ENCODE measurements at regions not wholly inside any gene's neighbourhood (a gene's known extent, or its start where the extent isn't known, plus 50 kb on each side); places are given as distances from the start of the nearest gene placed in this dataset.

DNA sequence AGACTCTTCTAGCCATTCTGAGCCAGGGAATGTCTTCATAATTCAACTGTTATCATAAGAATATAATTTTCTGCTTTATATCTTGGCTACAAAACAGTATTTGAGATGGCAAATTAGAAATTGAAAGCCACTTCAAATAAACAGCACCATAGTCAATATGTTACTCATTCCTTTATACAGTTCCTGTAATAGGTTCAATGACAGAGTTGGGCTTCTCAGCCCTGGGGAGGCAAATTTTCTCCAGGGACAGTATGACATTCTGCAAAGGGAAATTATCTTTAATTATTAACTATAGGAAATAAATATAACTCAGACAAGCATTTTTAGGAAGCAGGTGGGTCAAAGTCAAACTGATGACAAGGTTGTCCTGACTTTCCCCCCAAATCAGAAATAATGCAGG, 71.9 kb upstream of the RPS6KA6 start:
- no peak overlapping the region for H3K56ac ChIP-seq (ENCODE audit: insufficient read length, low read depth, low read length)
- no peak overlapping the region for H2AK5ac ChIP-seq (ENCODE audit: insufficient read length, low read length)
- TF ChIP-seq, protein P1, sequence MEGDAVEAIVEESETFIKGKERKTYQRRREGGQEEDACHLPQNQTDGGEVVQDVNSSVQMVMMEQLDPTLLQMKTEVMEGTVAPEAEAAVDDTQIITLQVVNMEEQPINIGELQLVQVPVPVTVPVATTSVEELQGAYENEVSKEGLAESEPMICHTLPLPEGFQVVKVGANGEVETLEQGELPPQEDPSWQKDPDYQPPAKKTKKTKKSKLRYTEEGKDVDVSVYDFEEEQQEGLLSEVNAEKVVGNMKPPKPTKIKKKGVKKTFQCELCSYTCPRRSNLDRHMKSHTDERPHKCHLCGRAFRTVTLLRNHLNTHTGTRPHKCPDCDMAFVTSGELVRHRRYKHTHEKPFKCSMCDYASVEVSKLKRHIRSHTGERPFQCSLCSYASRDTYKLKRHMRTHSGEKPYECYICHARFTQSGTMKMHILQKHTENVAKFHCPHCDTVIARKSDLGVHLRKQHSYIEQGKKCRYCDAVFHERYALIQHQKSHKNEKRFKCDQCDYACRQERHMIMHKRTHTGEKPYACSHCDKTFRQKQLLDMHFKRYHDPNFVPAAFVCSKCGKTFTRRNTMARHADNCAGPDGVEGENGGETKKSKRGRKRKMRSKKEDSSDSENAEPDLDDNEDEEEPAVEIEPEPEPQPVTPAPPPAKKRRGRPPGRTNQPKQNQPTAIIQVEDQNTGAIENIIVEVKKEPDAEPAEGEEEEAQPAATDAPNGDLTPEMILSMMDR (conservative IDR thresholded peaks at IDR 0.05), result no peak
- H3K4me2 ChIP-seq (ENCODE audit: insufficient read depth, insufficient read length, low read length), result no peak overlapping the region
- DNase-seq, result no peak
- H3K9me3 ChIP-seq (ENCODE audit: control insufficient read depth, low read depth, low read length), result no peaks in the 10 kb centered on the region
- Mint-ChIP-seq H3K36me3 (ENCODE audit: insufficient read depth in 1 of 3, low read depth in 3 of 3) (peaks cover 0 to 1% (median 0%) of the 10 kb centered on the region in 3 experiments; a peak in 1 of 7 replicates), H3K27me3 (ENCODE audit: low read depth) (no peaks in the 10 kb centered on the region), H3K9me3 (peaks cover 34% of the 10 kb centered on the region in 2 experiments), H3K4me1 (peaks cover 10 to 11% of the 10 kb centered on the region in 2 experiments), H3K4me3 (no peak overlapping the region), H3K27ac (no peak overlapping the region)
- no peaks in the 10 kb centered on the region for H3K4me1 ChIP-seq (ENCODE audit: insufficient read depth, low read length)
- H3K27ac ChIP-seq (ENCODE audit: insufficient read length, low read depth, low read length), result no peak overlapping the region
- H3K4ac ChIP-seq (ENCODE audit: low read depth, low read length), result no peak overlapping the region
- H4K20me1 ChIP-seq (ENCODE audit: control insufficient read depth, insufficient read depth, insufficient read length), result no peaks in the 10 kb centered on the region
- H4K5ac ChIP-seq (ENCODE audit: insufficient read length, low read depth, low read length), result no peak overlapping the region
- H2BK120ac ChIP-seq (ENCODE audit: low read depth, low read length, poor library complexity, severe bottlenecking), result no peak overlapping the region
- H3K79me2 ChIP-seq (ENCODE audit: insufficient read depth, low read length), result no peaks in the 10 kb centered on the region
- no peak overlapping the region for H2BK15ac ChIP-seq (ENCODE audit: low read depth, low read length)
- H3K23me2 ChIP-seq (ENCODE audit: insufficient read length, low read depth, low read length, poor library complexity, severe bottlenecking), result no peaks in the 10 kb centered on the region
- no peak overlapping the region for H2BK5ac ChIP-seq (ENCODE audit: insufficient read length, low read length)
- H3K14ac ChIP-seq (ENCODE audit: insufficient read depth, low read length), result no peak overlapping the region
- H4K8ac ChIP-seq (replicated peaks; ENCODE audit: insufficient read length, low read depth, low read length), result no peak overlapping the region
- H4K91ac ChIP-seq (ENCODE audit: insufficient read length, low read depth, low read length), result no peak overlapping the region
- no peaks in the 10 kb centered on the region for H3K79me1 ChIP-seq (ENCODE audit: insufficient read depth, low read depth, low read length, poor library complexity, severe bottlenecking)
- H3T11ph ChIP-seq (ENCODE audit: low read length), result no peak overlapping the region
- H2BK12ac ChIP-seq (ENCODE audit: insufficient read length, low read depth, low read length), result no peak overlapping the region
- no peaks in the 10 kb centered on the region for H3K27me3 ChIP-seq (ENCODE audit: insufficient read depth, low read length)
- H3K9ac ChIP-seq (ENCODE audit: extremely low read depth, insufficient read length, low read length), result no peak overlapping the region
- no peak overlapping the region for H2BK20ac ChIP-seq (ENCODE audit: low read depth, low read length, poor library complexity, severe bottlenecking)
- no peak overlapping the region for H2AFZ ChIP-seq (ENCODE audit: low read length)
- no peak overlapping the region for H3K23ac ChIP-seq (ENCODE audit: insufficient read length, low read depth, low read length)
- no peak overlapping the region for H3K18ac ChIP-seq (ENCODE audit: insufficient read length, low read depth, low read length)
